EL (cell line): ENCODE measurements at regions not wholly inside any gene's neighbourhood (a gene's known extent, or its start where the extent isn't known, plus 50 kb on each side); places are given as distances from the start of the nearest gene placed in this dataset.
"Not testable (repeated sequence)": the region's sequence is repeated elsewhere in the genome, so short reads cannot be mapped to it uniquely, and the experiment has no call there.

Experiments
- DNase-seq: peaks from one replicate; pipeline ENCODE4 v3.0.0-alpha.2; 2016

DNA sequence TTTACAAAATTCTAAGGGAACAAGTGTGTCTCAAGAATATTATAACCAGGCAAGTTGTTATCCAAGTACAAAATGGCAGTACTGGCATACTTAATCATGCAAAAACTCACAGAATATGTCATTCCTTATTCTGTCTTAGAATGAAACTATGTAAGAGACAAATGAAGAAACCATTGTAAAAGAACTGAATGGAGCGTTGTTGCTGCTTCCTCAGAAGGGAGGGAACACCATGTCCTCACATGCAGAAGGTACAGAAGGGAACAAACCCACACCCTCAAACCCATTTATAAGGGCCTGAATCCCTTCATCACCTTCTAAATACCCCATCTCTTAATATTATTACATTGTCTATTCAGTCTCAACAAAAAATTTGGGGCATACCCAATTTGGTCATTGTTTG is 960.0 kb downstream of the LTN1 start:
- not testable (repeated sequence) for DNase-seq

DNA sequence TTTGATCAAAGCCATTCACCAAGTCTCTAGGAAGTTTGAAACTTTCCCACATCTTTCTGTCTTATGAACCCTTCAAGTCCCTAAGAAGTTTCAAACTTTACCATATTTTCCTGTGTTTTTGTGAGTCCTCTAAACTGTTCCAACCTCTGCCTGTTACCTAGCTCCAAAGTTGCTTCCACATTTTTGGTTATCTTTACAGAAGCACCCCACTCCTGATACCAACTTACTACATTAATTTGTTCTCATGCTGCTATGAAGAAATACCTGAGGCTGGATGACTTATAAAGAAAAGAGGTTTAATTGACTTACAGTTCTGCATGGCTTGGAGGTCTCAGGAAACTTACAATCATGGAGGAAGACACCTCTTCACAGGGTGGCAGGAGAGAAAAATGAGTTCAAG is 961.6 kb downstream of the LTN1 start:
- not testable (repeated sequence) for DNase-seq

DNA sequence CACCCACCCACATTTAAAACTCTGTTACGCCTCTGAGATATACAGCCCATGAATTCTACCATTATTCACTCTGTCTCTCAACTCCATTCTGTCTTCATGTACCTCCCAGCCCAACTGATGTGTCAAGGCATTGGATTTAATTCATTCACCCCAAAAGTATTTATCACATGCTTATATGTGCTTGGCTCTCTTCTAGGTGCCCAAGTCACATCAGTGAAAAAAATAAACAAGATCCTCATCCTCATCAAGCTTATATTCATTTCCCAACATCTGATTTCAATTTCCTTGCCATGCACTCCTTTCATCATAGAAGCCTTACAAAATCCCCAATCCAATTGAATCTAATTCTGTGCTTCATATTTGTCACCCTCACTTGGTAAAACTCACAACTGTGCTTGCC is 967.6 kb downstream of the LTN1 start:
- DNase-seq: no peak

DNA sequence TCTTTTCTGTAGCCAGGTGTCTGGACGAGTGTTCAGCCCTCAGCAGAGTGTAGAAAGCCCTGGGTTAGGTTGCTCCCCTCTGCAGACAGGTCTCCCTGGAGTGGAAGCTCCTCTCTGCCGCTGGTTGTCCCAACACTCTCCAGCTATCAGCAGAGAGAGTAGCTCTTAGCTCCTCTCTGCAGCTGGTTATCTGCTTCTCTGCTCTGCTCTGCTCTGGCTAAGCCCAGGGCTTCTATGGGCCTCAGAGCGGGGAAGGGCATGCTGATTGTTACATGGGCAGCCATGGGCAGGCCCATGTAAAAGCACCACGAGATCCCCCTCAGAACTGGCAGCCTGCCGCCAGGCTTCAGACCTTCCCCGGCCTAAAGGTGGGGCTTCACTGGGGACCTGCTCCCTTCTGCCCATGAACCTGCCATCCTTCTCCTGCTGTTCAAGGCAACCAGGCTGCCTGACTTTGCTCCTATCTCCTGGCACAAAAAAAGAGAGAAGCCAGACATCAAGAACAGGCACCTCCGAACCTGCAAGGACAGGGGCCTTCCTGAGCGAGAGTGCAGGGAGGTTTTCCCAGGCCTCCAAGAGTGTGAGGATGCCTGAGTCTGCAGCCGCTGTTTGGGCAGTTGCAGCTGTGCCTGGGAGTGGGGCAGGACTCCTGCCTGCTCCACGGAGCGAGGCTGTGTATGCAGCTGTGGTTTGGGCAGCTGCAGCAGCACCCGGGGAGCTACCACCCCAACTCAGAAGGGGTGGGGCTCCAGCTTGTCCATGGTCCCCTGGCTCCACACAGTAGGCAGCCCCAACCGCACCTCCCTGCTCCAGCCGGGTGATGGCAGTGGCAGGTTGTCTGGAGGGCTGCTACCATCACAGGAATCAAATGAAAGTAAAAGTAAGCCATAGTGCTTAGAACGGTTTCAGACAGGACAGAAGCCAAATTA is 973.7 kb downstream of the LTN1 start:
- peak; percentile 47 for DNase-seq

DNA sequence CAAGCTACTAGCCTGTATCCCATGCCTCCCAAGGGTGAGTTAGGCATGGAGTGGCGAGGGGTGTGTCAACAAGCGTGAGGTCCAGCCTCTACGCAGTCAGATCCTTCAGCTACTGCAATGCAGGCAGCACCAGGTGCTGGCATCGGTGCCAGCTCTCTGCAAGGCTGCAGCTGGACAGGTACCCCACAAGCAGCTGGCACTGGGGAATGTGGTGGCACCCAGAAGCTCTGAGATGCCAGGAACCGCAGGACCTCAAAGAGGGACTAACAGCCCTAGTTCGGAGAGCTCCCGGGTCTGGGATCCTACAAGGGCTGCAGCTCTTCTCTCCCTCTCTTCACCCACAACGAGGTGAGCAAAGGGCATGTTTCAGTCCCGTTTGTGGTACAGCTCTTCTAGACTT is 974.5 kb downstream of the LTN1 start:
- DNase-seq: no peak

DNA sequence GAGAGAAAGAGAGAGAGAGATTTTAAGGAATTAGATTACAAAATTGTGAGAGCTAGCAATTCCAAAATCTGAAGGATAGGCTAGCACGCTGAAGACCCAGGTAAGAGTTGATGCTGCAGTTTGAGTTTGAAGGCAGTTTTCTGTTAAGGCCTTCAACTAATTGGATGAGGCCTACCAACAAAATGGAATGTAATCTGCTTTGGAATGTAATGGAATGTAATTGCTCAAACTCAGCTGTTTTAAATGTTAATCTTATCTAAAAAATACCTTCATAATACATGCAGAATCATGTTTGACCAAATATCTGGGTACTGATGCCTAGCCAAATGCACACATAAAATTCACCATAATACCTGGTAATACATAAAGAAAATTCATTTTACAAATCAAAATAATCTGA is 976.1 kb downstream of the LTN1 start:
- no peak for DNase-seq

DNA sequence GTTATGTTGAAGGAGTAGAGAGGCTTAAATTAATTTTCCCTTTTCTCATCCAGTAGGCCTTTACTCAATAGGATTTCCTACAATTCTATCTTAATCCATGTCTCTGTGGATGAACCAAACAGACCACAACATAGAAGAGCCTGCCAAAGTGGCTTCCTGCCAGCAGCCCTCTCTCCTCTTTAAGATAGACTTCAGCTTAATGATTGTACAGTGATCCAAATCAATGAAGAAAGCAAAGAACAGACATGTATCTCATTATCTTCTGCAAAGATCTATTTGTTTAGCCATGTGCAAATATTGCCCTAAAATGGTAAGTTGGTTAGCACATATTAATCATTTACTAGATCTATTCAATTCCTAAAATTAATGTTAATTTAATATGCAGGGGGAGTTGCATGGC is 979.6 kb downstream of the LTN1 start:
- not testable (repeated sequence) for DNase-seq

DNA sequence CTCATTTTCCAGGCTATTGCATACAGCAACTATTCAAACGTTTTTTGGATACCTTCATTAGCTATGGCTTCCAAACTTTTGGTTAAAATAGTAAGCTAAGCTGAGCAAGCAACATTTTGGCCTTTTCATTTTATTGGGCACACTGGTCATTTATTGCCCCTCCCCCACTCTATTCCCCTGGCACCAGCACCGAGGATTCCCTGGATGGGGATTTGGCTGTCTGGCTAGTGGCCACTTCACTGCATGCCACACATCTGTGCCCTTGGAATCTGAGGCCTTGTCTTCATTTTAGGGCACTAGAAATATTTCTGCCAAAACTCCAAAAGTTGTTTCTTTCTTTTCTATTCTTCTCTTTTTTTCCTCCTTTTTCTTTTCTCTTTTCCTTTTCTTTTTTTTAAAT is 980.7 kb downstream of the LTN1 start:
- not testable (repeated sequence) for DNase-seq

DNA sequence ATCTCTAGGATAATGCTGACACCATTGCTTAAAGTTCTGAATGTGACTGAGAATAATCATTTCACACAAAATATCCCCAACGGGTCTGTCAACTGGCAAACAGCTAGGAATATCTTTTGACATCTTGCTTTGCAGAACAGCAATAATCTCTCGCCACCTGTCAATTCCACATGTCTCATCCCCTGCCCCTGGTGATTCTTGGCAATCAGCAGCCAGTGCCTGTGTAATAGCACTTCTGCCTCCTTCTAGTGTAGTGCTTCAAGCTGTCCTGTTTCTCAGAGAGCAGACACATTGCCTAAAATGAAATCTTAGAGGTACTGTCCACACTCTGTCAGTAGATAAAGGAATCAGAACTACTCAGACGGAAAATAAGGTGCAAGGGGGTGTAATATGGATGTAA is 984.4 kb downstream of the LTN1 start:
- not testable (repeated sequence) for DNase-seq

DNA sequence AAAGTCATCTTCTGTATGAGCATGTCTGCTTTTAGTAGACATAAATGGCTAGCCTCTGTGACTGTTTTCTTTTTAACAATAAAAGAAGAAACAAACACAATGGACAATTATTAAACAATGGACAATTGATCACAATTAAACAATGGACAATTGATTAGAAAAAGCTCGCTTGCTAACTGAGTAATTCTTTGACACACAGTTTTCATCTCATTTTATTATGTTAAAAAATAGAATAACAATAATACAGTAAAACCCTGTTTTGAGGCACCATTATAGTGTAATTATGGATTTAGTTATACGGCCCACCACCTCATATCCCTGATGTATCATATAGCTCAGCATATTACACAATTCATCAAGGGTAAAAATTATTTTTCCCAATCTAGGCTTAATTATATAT is 989.0 kb downstream of the LTN1 start:
- DNase-seq: not testable (repeated sequence)

DNA sequence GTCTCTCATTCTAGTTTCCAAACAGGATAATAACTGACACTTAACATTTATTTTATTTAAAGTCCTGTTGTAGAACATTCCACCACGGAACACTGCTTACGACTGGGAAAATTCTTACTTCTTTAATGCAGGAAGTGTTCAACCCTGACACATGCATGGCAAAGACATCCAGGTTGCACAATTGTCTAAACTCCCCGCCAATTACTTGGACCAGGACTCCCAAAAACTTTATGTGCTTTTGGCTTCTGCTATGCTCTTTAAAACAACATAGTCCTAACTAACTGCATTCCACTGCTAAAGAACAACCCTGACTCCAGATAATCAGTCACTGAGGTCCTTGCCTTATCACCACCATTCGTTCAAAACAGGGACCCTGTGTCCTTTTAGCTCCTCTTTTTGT is 995.8 kb downstream of the LTN1 start:
- not testable (repeated sequence) for DNase-seq

DNA sequence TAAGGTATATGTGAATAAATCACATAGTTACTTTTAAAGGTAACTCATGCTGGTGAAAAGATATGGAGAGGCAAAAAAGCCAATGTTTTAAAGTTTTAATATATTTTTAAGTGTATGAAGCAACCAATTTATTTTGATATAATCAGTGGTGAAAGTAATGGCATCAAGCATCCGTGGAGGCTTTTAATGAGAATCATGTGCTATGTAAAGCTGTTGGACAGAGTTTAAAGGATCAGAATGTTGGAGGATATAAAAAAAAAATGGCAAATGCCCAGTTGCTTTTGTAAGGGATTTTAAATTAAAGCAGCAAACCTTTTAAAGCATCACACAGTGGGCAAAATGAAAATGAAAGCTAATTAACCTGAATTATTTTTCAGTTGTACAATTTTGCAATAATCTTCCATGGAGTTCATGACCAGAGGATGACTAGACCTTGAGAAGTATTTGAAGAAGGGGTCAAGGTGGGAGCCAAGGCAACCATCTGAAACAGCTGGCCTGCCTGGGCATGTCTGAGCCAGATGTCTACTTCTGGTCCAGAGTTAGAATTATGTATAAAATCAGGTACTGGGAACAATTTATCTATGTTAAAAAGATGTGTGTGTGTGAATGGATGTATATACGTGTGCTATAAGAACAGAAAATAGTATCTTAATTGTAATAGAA is 1007.9 kb downstream of the LTN1 start:
- peak; percentile 6 for DNase-seq

DNA sequence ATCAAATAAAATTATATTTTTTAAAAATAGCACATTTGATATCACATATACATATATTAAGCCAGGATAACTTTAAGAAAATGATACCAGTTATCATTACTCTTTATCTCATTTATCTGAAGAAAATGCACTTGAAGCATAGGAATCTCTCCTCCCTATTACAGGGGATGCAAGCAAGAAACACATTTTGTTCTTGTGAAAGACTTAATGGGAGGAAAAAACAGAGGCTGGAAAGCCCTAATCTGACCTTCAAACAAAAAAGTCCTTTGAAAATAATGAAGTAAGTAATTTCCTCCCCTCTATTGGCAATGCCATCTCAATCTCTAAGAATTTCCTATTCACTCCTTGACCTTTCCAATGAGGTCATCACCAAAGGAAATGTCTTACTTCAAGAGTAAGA is 1012.6 kb upstream of the ADAMTS5 start:
- DNase-seq: not testable (repeated sequence)

DNA sequence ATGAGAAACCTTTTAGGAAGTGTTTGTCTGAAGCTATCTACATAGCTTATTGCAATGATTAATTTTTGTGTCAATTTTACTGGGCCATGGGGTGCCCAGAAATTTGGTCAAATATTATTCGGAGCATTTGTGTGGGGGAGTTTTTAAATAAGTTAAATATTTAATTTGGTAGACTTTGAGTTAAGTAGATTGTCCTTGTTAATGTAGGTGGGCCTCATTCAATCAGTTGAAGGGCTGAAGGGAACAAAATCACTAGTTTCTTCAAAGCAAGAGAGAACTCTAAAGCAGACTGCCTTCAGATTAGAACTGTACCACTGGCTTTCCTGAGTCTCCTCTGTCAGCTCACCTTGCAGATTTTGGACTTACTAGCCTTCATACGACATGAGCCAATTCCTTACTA is 1008.6 kb upstream of the ADAMTS5 start:
- DNase-seq: no peak

DNA sequence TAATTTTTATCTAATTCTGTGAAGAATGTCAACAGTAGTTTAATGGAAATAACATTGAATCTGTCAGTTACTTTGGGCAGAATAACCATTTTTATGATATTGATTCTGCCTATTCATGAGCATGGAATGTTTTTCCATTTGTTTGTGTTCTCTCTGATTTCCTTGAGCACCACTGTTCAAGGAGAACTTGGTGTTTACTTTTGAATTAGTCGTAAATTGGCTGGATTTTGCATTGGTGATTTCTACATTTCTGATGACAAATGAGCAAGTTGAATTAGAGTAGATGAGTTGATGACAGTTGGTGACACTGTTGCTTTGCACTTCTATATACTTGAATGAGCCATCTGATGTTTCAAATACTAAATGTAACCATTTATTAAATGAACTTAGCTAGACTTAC is 1007.3 kb upstream of the ADAMTS5 start:
- DNase-seq: not testable (repeated sequence)

DNA sequence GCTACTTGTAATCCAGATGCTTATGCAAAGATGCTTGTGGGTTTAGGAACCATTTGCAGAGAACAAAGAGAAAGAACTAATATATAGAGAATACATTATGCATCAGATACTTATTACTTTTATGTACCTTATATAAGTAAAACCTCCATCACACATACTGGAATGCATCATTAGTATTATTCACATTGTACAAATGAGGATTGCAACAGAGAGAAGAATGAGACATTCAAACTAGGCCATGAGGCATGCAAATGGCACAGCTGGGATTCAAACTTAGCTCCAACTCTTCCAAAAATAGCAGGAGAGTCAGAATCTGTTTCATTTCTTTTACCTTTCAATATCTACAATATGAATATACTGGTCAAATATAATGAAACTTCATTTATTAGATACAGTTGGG is 1001.4 kb upstream of the ADAMTS5 start:
- DNase-seq: not testable (repeated sequence)

DNA sequence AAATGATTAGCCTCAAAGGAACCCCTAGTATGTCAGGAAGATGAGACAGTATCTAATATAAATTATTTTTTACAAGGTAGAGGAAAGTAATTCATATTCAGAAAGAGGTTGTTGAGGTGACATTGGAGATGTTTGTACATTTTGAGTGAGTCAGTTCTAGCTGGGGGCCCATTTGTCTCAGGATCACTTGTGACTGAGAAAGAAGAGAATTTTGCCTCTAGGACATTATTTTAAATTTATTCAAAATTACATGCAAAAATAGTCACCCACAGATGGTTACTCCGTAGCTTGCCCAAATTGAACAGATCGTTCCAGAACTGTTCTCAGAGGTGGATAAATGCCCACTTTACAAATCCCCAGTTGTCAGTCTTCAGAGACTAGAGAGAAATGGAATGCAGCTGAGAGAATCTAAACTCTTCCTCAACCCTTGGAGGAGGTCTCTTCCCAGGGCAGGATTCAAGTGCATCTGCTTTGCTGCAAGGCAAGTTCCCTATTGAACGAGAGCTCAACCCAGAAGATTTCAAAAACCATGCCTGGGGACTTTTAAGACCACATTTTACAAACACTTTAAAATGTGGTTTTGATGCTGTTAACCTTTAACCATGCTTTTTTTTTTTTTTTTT is 987.8 kb upstream of the ADAMTS5 start:
- peak; percentile 54 for DNase-seq

DNA sequence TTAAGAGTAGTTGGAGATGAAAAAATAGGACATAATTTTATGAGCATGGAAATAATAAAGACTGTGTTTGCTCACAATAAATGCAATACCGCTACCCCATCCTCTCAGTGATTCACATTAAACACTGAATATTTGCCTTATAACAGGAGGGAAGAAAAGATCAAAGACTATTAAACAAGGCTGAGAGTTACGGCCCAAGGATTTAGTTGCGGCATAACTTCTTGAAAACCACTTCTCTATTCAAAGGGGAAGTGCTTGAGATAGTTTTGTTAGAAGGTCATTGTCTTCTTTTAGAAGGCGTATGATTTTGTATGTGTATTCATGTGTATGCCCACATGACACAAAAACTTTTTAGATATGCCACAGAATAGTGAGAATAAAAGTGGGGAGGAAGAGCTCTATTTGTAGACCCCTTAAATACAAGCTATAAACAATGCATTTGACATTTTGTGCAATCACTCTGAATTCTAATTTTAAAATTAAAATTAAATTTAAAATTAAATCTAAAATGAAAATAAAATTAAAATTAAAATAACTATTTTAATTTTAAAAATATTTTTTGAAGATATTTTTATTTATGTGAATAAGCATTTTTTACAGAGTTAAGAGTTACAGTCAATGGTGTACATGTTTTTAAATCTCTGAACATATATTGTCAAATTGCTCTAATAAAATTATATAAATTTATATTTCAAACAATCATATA is 986.6 kb upstream of the ADAMTS5 start:
- no peak for DNase-seq

DNA sequence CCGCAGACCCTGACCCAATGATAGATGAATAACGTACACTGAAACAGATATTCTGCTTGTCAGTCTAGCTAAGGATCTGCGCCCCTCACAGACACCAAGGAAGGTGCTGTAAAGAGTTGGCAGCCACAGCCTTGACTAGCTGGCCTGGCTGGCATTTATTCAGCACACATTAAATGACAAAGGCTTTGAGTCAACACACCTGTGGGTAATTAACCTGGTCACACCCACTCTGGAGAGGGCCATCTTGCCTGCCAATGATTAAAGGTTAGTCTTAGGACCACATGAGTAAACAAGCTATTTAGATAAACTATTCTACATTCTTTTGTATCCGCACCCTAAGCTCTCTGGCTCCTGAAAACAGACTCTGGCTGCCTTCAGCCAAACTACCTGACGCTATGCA is 982.2 kb upstream of the ADAMTS5 start:
- not testable (repeated sequence) for DNase-seq

DNA sequence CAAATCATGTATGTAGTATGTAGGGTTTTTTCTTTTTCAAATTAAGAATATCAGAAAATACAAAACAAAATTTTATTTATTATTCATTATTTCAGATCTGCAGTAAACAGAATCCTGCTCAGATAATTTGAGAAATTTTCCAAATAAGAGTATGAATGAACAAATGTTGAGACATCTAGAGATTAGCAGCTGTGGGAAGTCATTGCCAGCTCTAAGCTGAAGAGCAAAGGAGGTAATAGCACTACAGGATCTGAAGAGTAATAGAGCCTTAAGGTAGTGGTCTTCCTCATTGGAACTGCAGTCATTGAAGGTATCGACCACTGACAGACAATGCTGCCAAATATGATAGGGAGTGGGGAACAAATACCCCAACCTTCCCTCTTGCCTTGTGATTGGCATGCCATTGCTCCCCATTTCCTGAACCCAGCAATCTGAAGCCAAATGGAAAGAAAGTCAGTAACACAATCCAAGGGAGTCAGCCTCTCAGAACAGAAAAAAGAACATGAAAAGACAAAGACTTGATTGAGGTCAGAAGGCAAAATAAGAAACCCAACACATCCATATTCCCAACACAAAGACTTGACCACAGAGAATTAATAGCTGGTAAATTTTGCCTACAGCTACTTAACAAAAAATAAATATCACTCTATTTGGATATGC is 963.4 kb upstream of the ADAMTS5 start:
- not testable (repeated sequence) for DNase-seq

DNA sequence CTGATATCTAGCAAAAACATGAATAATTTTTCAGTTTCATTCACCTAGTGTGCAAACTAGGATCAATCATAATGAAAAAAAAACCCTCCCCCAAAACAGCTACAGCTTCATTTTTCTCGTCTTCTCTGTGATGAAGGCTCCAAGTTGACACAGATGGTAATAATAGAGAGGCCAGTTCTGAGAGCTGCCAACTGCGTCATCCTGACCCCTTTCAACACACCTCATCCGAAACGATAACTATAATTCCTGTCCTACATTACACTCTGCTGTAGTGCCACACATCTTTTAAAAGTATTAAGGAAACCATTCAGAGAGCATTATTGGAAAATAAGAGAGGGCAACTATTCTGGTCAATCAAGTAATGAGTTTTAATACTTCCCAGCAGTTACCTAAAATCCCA is 962.3 kb upstream of the ADAMTS5 start:
- DNase-seq: peak; percentile 75

DNA sequence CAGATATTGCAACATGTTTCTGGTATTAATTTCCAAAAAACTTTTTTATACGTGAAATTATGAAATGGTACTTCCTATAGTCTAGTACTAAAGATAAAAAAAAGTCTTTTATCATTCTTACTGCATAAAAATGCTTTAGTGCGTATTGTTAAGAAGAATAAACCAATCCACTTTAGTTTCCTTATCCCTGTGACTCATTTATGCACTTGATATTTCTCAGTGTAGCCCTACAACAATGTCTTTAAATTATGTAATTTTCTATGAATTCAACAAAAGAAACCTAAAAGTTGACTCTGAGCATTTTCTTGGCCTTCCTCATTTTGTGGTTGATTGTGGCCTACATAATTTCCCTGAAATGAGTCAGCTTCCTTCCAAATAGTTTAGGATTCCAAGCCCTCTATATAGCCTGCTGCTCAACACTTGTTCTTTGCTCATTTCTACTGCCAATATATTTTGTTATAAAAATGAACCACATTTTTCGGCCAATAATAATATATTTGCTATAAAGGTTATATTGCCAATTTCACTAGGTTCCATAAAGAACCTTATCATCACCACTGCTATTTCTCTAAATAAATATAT is 961.7 kb upstream of the ADAMTS5 start:
- DNase-seq: peak; percentile 92
